HG02981 (cell line): ENCODE measurements at regions not wholly inside any gene's neighbourhood (a gene's known extent, or its start where the extent isn't known, plus 50 kb on each side); places are given as distances from the start of the nearest gene placed in this dataset.
A peak's percentile ranks its signal among the peaks of the same experiment; 100 is the strongest.
"Not testable (repeated sequence)": the region's sequence is repeated elsewhere in the genome, so short reads cannot be mapped to it uniquely, and the experiment has no call there.

Experiments
- ATAC-seq: cut with Tn5 transposase; IDR thresholded peaks from one replicate; pipeline ENCODE4 v1.9.1; 2021; ENCODE audit warnings: mild to moderate bottlenecking, moderate library complexity; ENCODE audit not compliant: unreplicated experiment

- ATAC-seq, result not testable (repeated sequence)
Observed at GRCh38 chr1:144516172-144516571, 54.7 kb upstream of the NBPF15 start.

GRCh38 chr1:144516906-144517305, 55.4 kb upstream of the NBPF15 start:
- not testable (repeated sequence) for ATAC-seq

- ATAC-seq, result not testable (repeated sequence)
Observed at GRCh38 chr1:144518439-144518838, 57.0 kb upstream of the NBPF15 start.

- not testable (repeated sequence) for ATAC-seq
Observed at GRCh38 chr1:144519528-144520189, 58.2 kb upstream of the NBPF15 start.

GRCh38 chr1:144523661-144524407, 62.4 kb upstream of the NBPF15 start:
- ATAC-seq, result peak; percentile 51

- ATAC-seq, result not testable (repeated sequence)
Observed at GRCh38 chr1:144532156-144532607, 60.5 kb upstream of the PPIAL4F start.

GRCh38 chr1:144533480-144533879, 59.2 kb upstream of the PPIAL4F start:
- ATAC-seq, result not testable (repeated sequence)

GRCh38 chr1:144534286-144534685, 58.4 kb upstream of the PPIAL4F start:
- not testable (repeated sequence) for ATAC-seq

GRCh38 chr1:144536677-144537076, 56.0 kb upstream of the PPIAL4F start:
- not testable (repeated sequence) for ATAC-seq

GRCh38 chr1:144537234-144537633, 55.5 kb upstream of the PPIAL4F start:
- not testable (repeated sequence) for ATAC-seq

GRCh38 chr1:144538736-144539135, 54.0 kb upstream of the PPIAL4F start:
- not testable (repeated sequence) for ATAC-seq

- ATAC-seq, result not testable (repeated sequence)
Observed at GRCh38 chr1:144539191-144539960, 53.3 kb upstream of the PPIAL4F start.
